ENCODE measurements at regions not wholly inside any gene's neighbourhood (a gene's known extent, or its start where the extent isn't known, plus 50 kb on each side); places are given as distances from the start of the nearest gene placed in this dataset.

GRCh38 chr6:80742481-80742880, 636.0 kb downstream of the BCKDHB start:
- no peak for TF ChIP-seq CTCF (IDR thresholded peaks at IDR 0.05)
- ATAC-seq (ENCODE audit: low FRiP score) (no peak), DNase-seq (ENCODE audit: low spot score) (no peak)

GRCh38 chr6:80733641-80734040, 627.2 kb downstream of the BCKDHB start:
- no peak for DNase-seq (ENCODE audit: low spot score)
- TF ChIP-seq CTCF (IDR thresholded peaks at IDR 0.05) = no peak
- ATAC-seq (ENCODE audit: low FRiP score) = no peak

- DNase-seq (ENCODE audit: low spot score) = no peak
- no peak for ATAC-seq (ENCODE audit: low FRiP score)
- TF ChIP-seq CTCF (IDR thresholded peaks at IDR 0.05) = no peak
Measured at GRCh38 chr6:80728830-80729229, 622.4 kb downstream of the BCKDHB start.

GRCh38 chr6:80728101-80728750, 621.8 kb downstream of the BCKDHB start:
- ATAC-seq (ENCODE audit: low FRiP score) (no peak), DNase-seq (ENCODE audit: low spot score) (no peak)
- no peak for TF ChIP-seq CTCF (IDR thresholded peaks at IDR 0.05)

- ATAC-seq (ENCODE audit: low FRiP score) (no peak), DNase-seq (ENCODE audit: low spot score) (no peak)
- no peak for TF ChIP-seq CTCF (IDR thresholded peaks at IDR 0.05)
Measured at GRCh38 chr6:80725156-80725930, 618.9 kb downstream of the BCKDHB start.

- ATAC-seq (ENCODE audit: low FRiP score) (no peak), DNase-seq (ENCODE audit: low spot score) (no peak)
- TF ChIP-seq CTCF (IDR thresholded peaks at IDR 0.05) = no peak
Measured at GRCh38 chr6:80720824-80721223, 614.4 kb downstream of the BCKDHB start.

- no peak for ATAC-seq (ENCODE audit: low FRiP score)
- no peak for TF ChIP-seq CTCF (IDR thresholded peaks at IDR 0.05)
- DNase-seq (ENCODE audit: low spot score) = no peak
Measured at GRCh38 chr6:80714513-80714912, 608.0 kb downstream of the BCKDHB start.
